ENCODE measurements at regions not wholly inside any gene's neighbourhood (a gene's known extent, or its start where the extent isn't known, plus 50 kb on each side); places are given as distances from the start of the nearest gene placed in this dataset.
"Not testable (repeated sequence)": the region's sequence is repeated elsewhere in the genome, so short reads cannot be mapped to it uniquely, and the experiment has no call there.

DNA sequence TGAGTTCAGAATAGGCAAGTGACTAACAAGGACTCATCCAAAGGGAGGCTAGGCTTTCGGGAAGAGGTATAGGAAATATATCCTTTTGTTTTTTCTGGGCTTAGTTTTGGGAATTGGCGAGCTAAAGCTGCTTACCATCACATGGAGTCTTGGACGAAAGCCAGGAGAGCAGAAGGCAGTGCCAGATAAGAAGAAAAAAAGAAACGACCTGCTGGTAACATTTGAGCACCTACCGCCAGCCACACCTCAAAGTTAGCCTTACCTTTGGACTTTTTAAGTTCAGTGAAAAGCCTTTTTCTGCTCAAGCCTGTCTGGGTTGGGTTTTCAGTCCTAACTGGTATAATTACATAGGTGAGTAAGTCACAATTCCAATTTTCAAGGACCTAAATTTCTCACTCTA lies 85.1 kb upstream of the LCORL start:
- TF ChIP-seq, protein P1, sequence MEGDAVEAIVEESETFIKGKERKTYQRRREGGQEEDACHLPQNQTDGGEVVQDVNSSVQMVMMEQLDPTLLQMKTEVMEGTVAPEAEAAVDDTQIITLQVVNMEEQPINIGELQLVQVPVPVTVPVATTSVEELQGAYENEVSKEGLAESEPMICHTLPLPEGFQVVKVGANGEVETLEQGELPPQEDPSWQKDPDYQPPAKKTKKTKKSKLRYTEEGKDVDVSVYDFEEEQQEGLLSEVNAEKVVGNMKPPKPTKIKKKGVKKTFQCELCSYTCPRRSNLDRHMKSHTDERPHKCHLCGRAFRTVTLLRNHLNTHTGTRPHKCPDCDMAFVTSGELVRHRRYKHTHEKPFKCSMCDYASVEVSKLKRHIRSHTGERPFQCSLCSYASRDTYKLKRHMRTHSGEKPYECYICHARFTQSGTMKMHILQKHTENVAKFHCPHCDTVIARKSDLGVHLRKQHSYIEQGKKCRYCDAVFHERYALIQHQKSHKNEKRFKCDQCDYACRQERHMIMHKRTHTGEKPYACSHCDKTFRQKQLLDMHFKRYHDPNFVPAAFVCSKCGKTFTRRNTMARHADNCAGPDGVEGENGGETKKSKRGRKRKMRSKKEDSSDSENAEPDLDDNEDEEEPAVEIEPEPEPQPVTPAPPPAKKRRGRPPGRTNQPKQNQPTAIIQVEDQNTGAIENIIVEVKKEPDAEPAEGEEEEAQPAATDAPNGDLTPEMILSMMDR (IDR thresholded peaks at IDR 0.05; ENCODE audit: insufficient read depth, low read length, missing control alignments), result no peak

GRCh38 chr4:18105030-18106011 lies 83.8 kb upstream of the LCORL start:
- DNase-seq (ENCODE audit: low read depth, low spot score), result no peak
- POLR2A ChIA-PET, result no interaction called here
- TF ChIP-seq, protein P1 (IDR thresholded peaks at IDR 0.05; ENCODE audit: insufficient read depth, low read length, missing control alignments), result no peak
- H3K4me3 ChIP-seq (ENCODE audit: low read depth, low read length), result no peak overlapping the region
- CTCF ChIA-PET, result no interaction called here

More for the DNA sequence above, 85.1 kb upstream of the LCORL start:
- no peak for DNase-seq (ENCODE audit: low read depth, low spot score)
- no peak overlapping the region for H3K4me3 ChIP-seq (ENCODE audit: low read depth, low read length)
- CTCF ChIA-PET, result no interaction called here
- POLR2A ChIA-PET, result no interaction called here

DNA sequence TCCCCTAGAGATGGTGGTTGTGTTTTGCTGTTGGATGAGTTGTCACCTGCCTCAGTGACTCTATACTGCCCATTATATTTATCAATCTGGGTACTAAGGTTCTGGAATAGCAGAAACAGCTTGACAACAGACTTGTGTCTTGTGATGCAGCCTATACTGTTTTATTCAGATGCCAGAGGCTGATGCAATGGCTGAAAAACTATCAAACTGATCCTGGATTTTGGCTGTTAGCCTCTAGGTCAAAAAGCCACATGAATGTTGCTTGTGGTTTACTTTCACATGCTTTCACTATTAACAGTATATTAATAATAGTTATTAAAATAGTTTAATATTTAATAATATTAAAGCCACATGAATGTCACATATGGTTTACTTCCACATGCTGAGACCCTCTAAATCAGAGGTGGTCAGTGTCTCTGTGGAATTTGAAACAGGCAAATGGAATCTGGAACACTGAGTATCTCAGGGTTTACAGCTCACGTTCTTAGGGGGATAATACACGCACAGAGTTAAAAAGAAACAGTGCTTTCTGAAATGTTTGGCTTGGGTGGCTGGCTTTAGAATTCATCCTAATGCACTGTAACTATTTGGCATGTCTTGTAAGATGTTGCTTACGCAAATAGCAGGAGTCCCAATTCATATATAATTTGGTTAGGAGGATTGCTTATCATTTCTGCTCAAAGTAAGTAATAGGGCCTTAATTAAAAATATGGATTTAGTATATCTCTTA lies 82.5 kb upstream of the LCORL start:
- DNase-seq (ENCODE audit: low read depth, low spot score), result no peak
- POLR2A ChIA-PET, result no interaction called here
- CTCF ChIA-PET, result no interaction called here
- H3K4me3 ChIP-seq (ENCODE audit: low read depth, low read length), result no peak overlapping the region
- TF ChIP-seq, protein P1 (IDR thresholded peaks at IDR 0.05; ENCODE audit: insufficient read depth, low read length, missing control alignments), result no peak

DNA sequence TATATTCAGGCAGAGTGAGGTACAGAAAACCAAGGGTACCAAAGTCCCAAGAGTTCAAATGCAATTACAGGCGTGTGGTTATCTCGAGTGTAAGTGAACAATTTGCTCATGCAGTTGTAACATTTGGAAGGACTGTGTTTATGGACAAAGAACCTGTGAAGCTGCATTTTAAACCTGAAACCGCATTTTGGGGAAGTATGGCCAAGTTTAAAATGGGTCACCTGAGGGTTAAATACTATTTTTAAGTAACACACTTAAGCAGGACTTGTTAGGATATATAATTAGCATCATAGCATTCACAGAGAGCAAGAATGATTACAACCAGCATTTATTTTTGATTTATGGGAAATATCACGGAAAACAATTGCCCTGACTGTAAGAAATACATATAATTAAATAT lies 79.1 kb upstream of the LCORL start:
- H3K4me3 ChIP-seq (ENCODE audit: low read depth, low read length), result no peak overlapping the region
- ChIA-PET CTCF (no interaction called here), POLR2A (no interaction called here)
- no peak for DNase-seq (ENCODE audit: low read depth, low spot score)
- TF ChIP-seq, protein P1 (IDR thresholded peaks at IDR 0.05; ENCODE audit: insufficient read depth, low read length, missing control alignments), result no peak

GRCh38 chr4:18090447-18090846 lies 68.9 kb upstream of the LCORL start:
- POLR2A ChIA-PET; DNase-seq (ENCODE audit: low read depth, low spot score); H3K4me3 ChIP-seq (ENCODE audit: low read depth, low read length); CTCF ChIA-PET: not testable (repeated sequence)

DNA sequence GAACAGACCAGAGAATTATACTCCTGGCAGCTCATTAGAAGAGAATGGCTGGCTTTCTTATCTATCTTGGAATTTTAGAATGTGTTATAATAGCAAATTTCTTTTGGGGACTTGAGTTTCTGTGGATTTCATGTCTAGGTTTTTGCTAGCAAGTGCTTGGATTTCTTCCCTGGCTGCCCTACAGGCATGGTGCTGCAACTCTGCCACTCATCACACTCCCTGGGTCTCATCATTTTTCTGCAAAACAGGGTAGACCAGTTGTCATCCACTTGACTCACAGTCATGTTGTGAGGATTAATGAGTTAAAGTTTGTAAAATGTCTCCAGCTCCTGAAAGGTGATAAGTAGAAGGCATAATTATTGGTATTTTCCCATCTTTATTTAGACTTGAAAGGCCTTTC lies 60.7 kb upstream of the LCORL start:
- ChIA-PET CTCF (no interaction called here), POLR2A (no interaction called here)
- no peak for DNase-seq (ENCODE audit: low read depth, low spot score)
- TF ChIP-seq, protein P1 (IDR thresholded peaks at IDR 0.05; ENCODE audit: insufficient read depth, low read length, missing control alignments), result no peak
- no peak overlapping the region for H3K4me3 ChIP-seq (ENCODE audit: low read depth, low read length)

Data from AG04449 (cell line).